ENCODE measurements at regions not wholly inside any gene's neighbourhood (a gene's known extent, or its start where the extent isn't known, plus 50 kb on each side); places are given as distances from the start of the nearest gene placed in this dataset.

DNA sequence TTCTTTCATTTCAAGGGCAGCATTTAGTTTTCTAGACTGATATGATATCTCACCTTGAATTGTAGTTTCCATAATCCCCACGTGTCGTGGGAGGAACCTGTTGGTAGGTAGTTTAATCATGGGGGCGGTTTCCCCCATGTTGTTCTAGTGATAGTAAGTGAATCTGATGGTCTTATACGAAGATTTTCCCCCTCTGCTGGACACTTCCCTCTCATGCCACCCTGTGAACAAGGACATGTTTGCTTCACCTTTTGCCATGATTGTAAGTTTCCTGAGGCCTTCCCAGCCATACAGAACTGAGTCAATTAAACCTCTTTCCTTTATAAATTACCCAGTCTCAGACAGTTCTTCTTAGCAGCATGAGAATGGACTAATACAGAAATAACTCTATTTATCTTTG, 851.1 kb upstream of the FAT3 start:
- Histone ChIP-seq H3K27me3 (replicated peaks; ENCODE audit: control insufficient read depth, insufficient read depth, low read length) (no peaks in the 10 kb centered on the region), H3K36me3 (ENCODE audit: control insufficient read depth, insufficient read depth, low read length) (no peaks in the 10 kb centered on the region), H3K9me3 (no peaks in the 10 kb centered on the region), H3K4me1 (no peaks in the 10 kb centered on the region), H3K4me3 (ENCODE audit: low read depth, low read length) (no peak overlapping the region)
- ChIA-PET CTCF (no interaction called here), POLR2A (no interaction called here)
- TF ChIP-seq, protein P1, sequence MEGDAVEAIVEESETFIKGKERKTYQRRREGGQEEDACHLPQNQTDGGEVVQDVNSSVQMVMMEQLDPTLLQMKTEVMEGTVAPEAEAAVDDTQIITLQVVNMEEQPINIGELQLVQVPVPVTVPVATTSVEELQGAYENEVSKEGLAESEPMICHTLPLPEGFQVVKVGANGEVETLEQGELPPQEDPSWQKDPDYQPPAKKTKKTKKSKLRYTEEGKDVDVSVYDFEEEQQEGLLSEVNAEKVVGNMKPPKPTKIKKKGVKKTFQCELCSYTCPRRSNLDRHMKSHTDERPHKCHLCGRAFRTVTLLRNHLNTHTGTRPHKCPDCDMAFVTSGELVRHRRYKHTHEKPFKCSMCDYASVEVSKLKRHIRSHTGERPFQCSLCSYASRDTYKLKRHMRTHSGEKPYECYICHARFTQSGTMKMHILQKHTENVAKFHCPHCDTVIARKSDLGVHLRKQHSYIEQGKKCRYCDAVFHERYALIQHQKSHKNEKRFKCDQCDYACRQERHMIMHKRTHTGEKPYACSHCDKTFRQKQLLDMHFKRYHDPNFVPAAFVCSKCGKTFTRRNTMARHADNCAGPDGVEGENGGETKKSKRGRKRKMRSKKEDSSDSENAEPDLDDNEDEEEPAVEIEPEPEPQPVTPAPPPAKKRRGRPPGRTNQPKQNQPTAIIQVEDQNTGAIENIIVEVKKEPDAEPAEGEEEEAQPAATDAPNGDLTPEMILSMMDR (IDR thresholded peaks at IDR 0.05; ENCODE audit: insufficient read depth in 1 of 2, low read depth in 1 of 2, low read length in 1 of 2, severe bottlenecking in 1 of 2, unreplicated experiment in 1 of 2): peak; percentile 41 to 42
- Mint-ChIP-seq H3K36me3 (ENCODE audit: insufficient read depth, unreplicated experiment) (no peaks in the 10 kb centered on the region), H3K4me1 (ENCODE audit: low read depth, unreplicated experiment) (no peaks in the 10 kb centered on the region), H3K27me3 (ENCODE audit: insufficient read depth, unreplicated experiment) (no peaks in the 10 kb centered on the region), H3K27ac (ENCODE audit: unreplicated experiment) (no peak overlapping the region), H3K4me3 (ENCODE audit: unreplicated experiment) (no peak overlapping the region), H3K9me3 (ENCODE audit: unreplicated experiment) (no peaks in the 10 kb centered on the region)
- BruUV-seq (replicated peaks): no TSS peak
- peak in 1 of 2 experiments; percentile 10 for DNase-seq
- intact Hi-C loops (cut with micrococcal nuclease; ENCODE audit: unreplicated experiment): no loop called here

DNA sequence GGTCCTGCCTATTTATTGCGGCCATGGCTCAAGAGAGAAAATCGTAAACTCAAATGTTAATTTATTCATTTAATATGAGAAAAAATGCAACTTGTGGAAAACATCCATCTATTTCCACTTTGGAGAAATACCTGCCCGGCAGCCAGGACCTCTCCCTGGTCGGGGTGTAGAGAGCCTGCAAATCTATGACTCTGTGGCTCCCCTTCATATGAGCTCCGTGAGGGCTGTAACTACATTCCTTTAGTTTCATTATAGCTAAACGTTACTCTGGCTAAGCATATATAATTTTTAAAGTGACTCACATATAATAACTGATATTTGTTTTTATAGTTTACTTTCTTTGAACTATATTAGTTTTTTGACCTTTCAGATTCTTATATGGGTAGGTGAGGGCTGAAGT, 857.8 kb upstream of the FAT3 start:
- H3K36me3 Mint-ChIP-seq (ENCODE audit: insufficient read depth, unreplicated experiment): no peaks in the 10 kb centered on the region
- no TSS peak for BruUV-seq (replicated peaks)
- no peaks in the 10 kb centered on the region for H3K4me1 ChIP-seq

DNA sequence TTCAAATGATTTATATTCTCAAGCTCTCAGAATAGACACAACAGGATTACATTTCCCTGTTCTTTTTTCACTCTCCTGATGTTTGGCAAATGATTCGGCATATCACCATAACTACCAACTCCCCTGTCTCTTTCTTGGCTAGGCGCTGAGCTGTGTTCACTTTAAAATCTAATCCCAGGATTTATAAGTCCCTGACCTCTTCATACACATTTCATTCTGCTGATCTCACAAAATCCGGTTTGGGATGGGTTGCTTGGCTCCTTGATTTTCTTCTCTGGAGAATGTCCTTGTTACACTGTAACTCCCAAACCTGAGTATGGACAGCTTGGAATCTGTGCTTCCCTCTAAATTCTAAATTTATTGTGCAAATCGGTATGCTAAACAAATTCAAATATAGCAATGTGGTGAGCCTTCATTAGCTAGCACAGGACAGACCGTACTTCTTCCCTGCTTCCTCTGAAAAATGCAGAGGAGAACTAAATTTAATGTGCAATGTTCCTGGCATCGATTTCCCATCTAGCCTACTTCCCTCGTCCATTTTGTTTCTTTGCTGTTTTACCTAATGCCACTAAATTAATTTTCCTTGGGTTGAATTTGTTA, 858.5 kb upstream of the FAT3 start:
- H3K36me3 ChIP-seq (ENCODE audit: control insufficient read depth, insufficient read depth, low read length): no peaks in the 10 kb centered on the region
- Mint-ChIP-seq H3K9me3 (ENCODE audit: unreplicated experiment) (no peaks in the 10 kb centered on the region), H3K36me3 (ENCODE audit: insufficient read depth, unreplicated experiment) (no peaks in the 10 kb centered on the region), H3K4me1 (ENCODE audit: low read depth, unreplicated experiment) (no peaks in the 10 kb centered on the region), H3K27me3 (ENCODE audit: insufficient read depth, unreplicated experiment) (no peaks in the 10 kb centered on the region), H3K4me3 (ENCODE audit: unreplicated experiment) (no peak overlapping the region), H3K27ac (ENCODE audit: unreplicated experiment) (no peak overlapping the region)
- no peaks in the 10 kb centered on the region for H3K27me3 ChIP-seq (replicated peaks; ENCODE audit: control insufficient read depth, insufficient read depth, low read length)
- intact Hi-C loops (cut with micrococcal nuclease; ENCODE audit: unreplicated experiment): no loop called here
- no peak overlapping the region for H3K4me3 ChIP-seq (ENCODE audit: low read depth, low read length)
- no peak for DNase-seq
- H3K4me1 ChIP-seq: no peaks in the 10 kb centered on the region
- ChIA-PET POLR2A (no interaction called here), CTCF (no interaction called here)
- no TSS peak for BruUV-seq (replicated peaks)
- TF ChIP-seq, protein P1 (IDR thresholded peaks at IDR 0.05; ENCODE audit: insufficient read depth in 1 of 2, low read depth in 1 of 2, low read length in 1 of 2, severe bottlenecking in 1 of 2, unreplicated experiment in 1 of 2): no peak
- H3K9me3 ChIP-seq: no peaks in the 10 kb centered on the region

More for the DNA sequence above, 857.8 kb upstream of the FAT3 start:
- TF ChIP-seq, protein P1 (IDR thresholded peaks at IDR 0.05; ENCODE audit: insufficient read depth in 1 of 2, low read depth in 1 of 2, low read length in 1 of 2, severe bottlenecking in 1 of 2, unreplicated experiment in 1 of 2): no peak
- Histone ChIP-seq H3K9me3 (no peaks in the 10 kb centered on the region), H3K36me3 (ENCODE audit: control insufficient read depth, insufficient read depth, low read length) (no peaks in the 10 kb centered on the region), H3K4me3 (ENCODE audit: low read depth, low read length) (no peak overlapping the region), H3K27me3 (replicated peaks; ENCODE audit: control insufficient read depth, insufficient read depth, low read length) (no peaks in the 10 kb centered on the region)
- H3K4me3 Mint-ChIP-seq (ENCODE audit: unreplicated experiment): no peak overlapping the region
- no peak for DNase-seq
- intact Hi-C loops (cut with micrococcal nuclease; ENCODE audit: unreplicated experiment): no loop called here
- CTCF ChIA-PET: no interaction called here
- H3K9me3 Mint-ChIP-seq (ENCODE audit: unreplicated experiment): no peaks in the 10 kb centered on the region
- H3K27me3 Mint-ChIP-seq (ENCODE audit: insufficient read depth, unreplicated experiment): no peaks in the 10 kb centered on the region
- POLR2A ChIA-PET: no interaction called here
- H3K4me1 Mint-ChIP-seq (ENCODE audit: low read depth, unreplicated experiment): no peaks in the 10 kb centered on the region
- no peak overlapping the region for H3K27ac Mint-ChIP-seq (ENCODE audit: unreplicated experiment)

Data from Caco-2 (cell line).